OCI-LY1 (cell line): ENCODE measurements at regions not wholly inside any gene's neighbourhood (a gene's known extent, or its start where the extent isn't known, plus 50 kb on each side); places are given as distances from the start of the nearest gene placed in this dataset.

Experiments used
- H2AFZ ChIP-seq: fragments of 200-600 bp; sonication (generic), shearing (Covaris generic); 2 replicates; pipeline ENCODE4 v1.6.0; 2014; ENCODE audit warnings: antibody characterized with exemption, mild to moderate bottlenecking, low read length
- H3F3A ChIP-seq: fragments of 200-600 bp; sonication (generic), shearing (Covaris generic); 2 replicates; pipeline ENCODE4 v1.6.0; 2014; ENCODE audit warnings: mild to moderate bottlenecking, antibody characterized with exemption, low read length, moderate library complexity; ENCODE audit not compliant: insufficient read depth
- H3K27ac ChIP-seq: fragments of 200-600 bp; sonication (generic); 2 replicates; pipeline ENCODE4 v1.5.1; 2014; ENCODE audit warnings: low read length, mixed run types, mild to moderate bottlenecking, low read depth; ENCODE audit not compliant: poor library complexity, severe bottlenecking
- H3K27me3 ChIP-seq: fragments of 200-600 bp; sonication (generic); 2 replicates; pipeline ENCODE4 v1.6.0; 2014; ENCODE audit warnings: antibody characterized with exemption, mild to moderate bottlenecking, low read length, moderate library complexity; ENCODE audit not compliant: insufficient read depth
- H3K36me3 ChIP-seq: fragments of 200-600 bp; sonication (generic); 2 replicates; pipeline ENCODE4 v1.6.1; 2014; ENCODE audit warnings: mild to moderate bottlenecking, antibody characterized with exemption, low read length, moderate library complexity, mixed read lengths; ENCODE audit not compliant: insufficient read depth
- H3K4me1 ChIP-seq: fragments of 200-600 bp; sonication (generic); 2 replicates; pipeline ENCODE4 v1.5.1; 2014; ENCODE audit warnings: mild to moderate bottlenecking, low read length, moderate library complexity; ENCODE audit not compliant: insufficient read depth, severe bottlenecking
- H3K4me2 ChIP-seq: fragments of 200-600 bp; sonication (generic), shearing (Covaris generic); 2 replicates; pipeline ENCODE4 v1.6.1; 2014; ENCODE audit warnings: low read length
- H3K4me3 ChIP-seq: fragments of 200-600 bp; sonication (generic); 2 replicates; pipeline ENCODE4 v1.5.1; 2014; ENCODE audit warnings: low read length, low read depth, mild to moderate bottlenecking, mixed read lengths; ENCODE audit not compliant: poor library complexity, severe bottlenecking
- H3K79me2 ChIP-seq: fragments of 200-600 bp; shearing (Covaris generic); 2 replicates; pipeline ENCODE4 v1.6.1; 2016; ENCODE audit warnings: mixed run types, low read length, mixed read lengths; ENCODE audit not compliant: insufficient read depth
- H3K9ac ChIP-seq: fragments of 200-600 bp; sonication (generic), shearing (Covaris generic); 2 replicates; pipeline ENCODE4 v1.6.1; 2014; ENCODE audit warnings: mild to moderate bottlenecking, low read length, mixed read lengths
- H3K9me2 ChIP-seq: fragments of 200-600 bp; sonication (generic), shearing (Covaris generic); 2 replicates; pipeline ENCODE4 v1.6.1; 2014; ENCODE audit warnings: low read depth, mild to moderate bottlenecking, low read length, mixed read lengths
- H3K9me3 ChIP-seq: fragments of 200-600 bp; shearing (Covaris generic); 2 replicates; pipeline ENCODE4 v1.6.1; 2014; ENCODE audit warnings: low read length, mixed read lengths
- H4K20me1 ChIP-seq: fragments of 200-600 bp; sonication (generic), shearing (Covaris generic); 2 replicates; pipeline ENCODE4 v1.6.0; 2016; ENCODE audit warnings: mild to moderate bottlenecking, low read length; ENCODE audit not compliant: insufficient read depth
- CTCF ChIP-seq: fragments of 200-600 bp; sonication (generic), shearing (Covaris generic); IDR thresholded peaks from 2 replicates; pipeline ENCODE4 v1.5.1; 2017; ENCODE audit warnings: mild to moderate bottlenecking, antibody characterized with exemption, low read length, moderate library complexity, mixed read lengths
- EZH2 ChIP-seq: fragments of 200-600 bp; sonication (generic), shearing (Covaris generic); IDR thresholded peaks from 2 replicates; pipeline ENCODE4 v1.8.0; 2017; ENCODE audit warnings: borderline replicate concordance, mixed run types, mild to moderate bottlenecking, antibody characterized with exemption, low read length, moderate library complexity, mixed read lengths

DNA sequence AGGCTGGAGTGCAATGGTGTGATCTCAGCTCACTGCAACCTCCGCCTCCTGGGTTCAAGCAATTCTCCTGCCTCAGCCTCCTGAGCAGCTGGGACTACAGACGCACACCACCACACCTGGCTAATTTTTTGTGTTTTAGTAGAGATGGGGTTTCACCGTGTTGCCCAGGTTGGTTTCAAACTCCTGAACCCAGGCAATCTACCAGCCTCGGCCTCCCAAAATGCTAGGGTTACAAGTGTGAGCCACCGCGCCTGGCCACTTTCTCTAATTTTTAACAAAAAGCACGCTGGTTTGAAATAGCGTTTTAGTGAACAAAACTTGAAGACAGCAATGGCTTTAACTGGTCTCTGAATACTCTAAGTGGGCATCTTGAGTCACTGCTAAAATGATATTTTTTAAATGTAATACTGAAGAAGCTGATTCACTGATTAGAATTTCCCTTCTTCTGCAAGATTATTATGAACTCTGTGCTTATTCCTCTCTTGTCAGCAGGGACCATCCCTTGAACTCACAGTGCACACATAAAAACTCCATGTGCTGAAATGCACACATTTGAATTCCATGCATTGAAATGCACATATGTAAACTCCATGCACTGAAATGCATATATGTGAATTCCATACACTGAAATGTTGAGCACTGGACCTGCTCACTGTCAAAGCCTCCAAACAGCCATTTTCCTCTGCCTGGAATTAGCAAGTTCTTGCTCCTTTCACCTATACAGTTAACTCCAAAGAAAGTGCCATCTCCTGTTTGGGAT lies 1411.5 kb upstream of the ACVR2A start:
- Histone ChIP-seq H3K27me3 (no peaks in the 10 kb centered on the region), H3K9me3 (no peaks in the 10 kb centered on the region), H3K79me2 (no peaks in the 10 kb centered on the region), H3K4me1 (no peaks in the 10 kb centered on the region), H3K9ac (no peak overlapping the region), H3K9me2 (no peaks in the 10 kb centered on the region), H3F3A (no peaks in the 10 kb centered on the region), H2AFZ (no peak overlapping the region), H3K4me2 (no peak overlapping the region), H3K36me3 (no peaks in the 10 kb centered on the region), H4K20me1 (no peaks in the 10 kb centered on the region), H3K27ac (no peak overlapping the region), H3K4me3 (no peak overlapping the region)
- TF ChIP-seq CTCF (no peak), EZH2 (no peak)

- Histone ChIP-seq H3K27me3 (no peaks in the 10 kb centered on the region), H3K9ac (no peak overlapping the region), H4K20me1 (no peaks in the 10 kb centered on the region), H3K4me3 (no peak overlapping the region), H3K79me2 (no peaks in the 10 kb centered on the region), H3F3A (no peaks in the 10 kb centered on the region), H2AFZ (no peak overlapping the region), H3K36me3 (no peaks in the 10 kb centered on the region), H3K9me2 (no peaks in the 10 kb centered on the region; the same call in 1 of the 2 replicates), H3K9me3 (no peaks in the 10 kb centered on the region), H3K27ac (no peak overlapping the region), H3K4me1 (no peaks in the 10 kb centered on the region), H3K4me2 (no peak overlapping the region)
- TF ChIP-seq CTCF = no peak
- no peak for TF ChIP-seq EZH2
Observed at GRCh38 chr2:146429366-146429765, 1415.5 kb upstream of the ACVR2A start.

DNA sequence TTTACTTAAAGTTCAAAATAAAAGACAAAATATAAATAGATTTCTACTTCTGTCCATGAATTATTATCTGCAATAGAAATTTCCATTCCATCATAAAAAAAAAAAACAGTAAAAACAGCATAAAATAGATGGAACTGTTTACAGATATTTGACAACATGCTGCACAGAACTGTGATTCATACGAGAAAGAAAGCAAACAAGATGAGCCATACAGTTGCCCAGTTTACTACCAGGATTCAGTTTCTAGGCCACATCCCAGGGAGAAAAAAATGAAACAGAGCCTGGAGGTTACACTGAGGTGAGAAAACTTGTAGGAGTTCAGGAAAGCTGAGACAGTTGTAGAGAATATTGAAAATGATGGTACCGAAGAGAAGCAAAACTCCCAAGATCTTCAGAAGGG lies 1426.9 kb upstream of the ACVR2A start:
- H3K9me3 ChIP-seq = no peaks in the 10 kb centered on the region
- H3K4me2 ChIP-seq = no peak overlapping the region
- H3K36me3 ChIP-seq = no peaks in the 10 kb centered on the region
- H4K20me1 ChIP-seq = no peaks in the 10 kb centered on the region
- no peak overlapping the region for H3K4me3 ChIP-seq
- TF ChIP-seq CTCF (no peak), EZH2 (no peak)
- peaks cover 5% of the 10 kb centered on the region for H3K4me1 ChIP-seq
- no peak overlapping the region for H3K9ac ChIP-seq
- H3K27me3 ChIP-seq = no peaks in the 10 kb centered on the region
- H2AFZ ChIP-seq = no peak overlapping the region
- no peaks in the 10 kb centered on the region for H3K9me2 ChIP-seq
- no peaks in the 10 kb centered on the region for H3F3A ChIP-seq
- H3K79me2 ChIP-seq = no peaks in the 10 kb centered on the region
- no peak overlapping the region for H3K27ac ChIP-seq
